Astrocyte (in vitro differentiated cells and primary cell): ENCODE measurements at regions not wholly inside any gene's neighbourhood (a gene's known extent, or its start where the extent isn't known, plus 50 kb on each side); places are given as distances from the start of the nearest gene placed in this dataset.

Source experiments
- DNase-seq: peaks from one replicate; pipeline ENCODE4 v3.0.0-alpha.2; 2010; ENCODE audit warnings: low read depth
- FAIRE-seq: peaks from 2 replicates; lab custom pipeline; 2011; peaks lifted over from hg19 to GRCh38; lab: Jason Lieb, UNC
- H2AFZ ChIP-seq: 2 replicates; pipeline ENCODE4 v1.6.0; 2012; ENCODE audit warnings: low read depth, low read length, inconsistent platforms
- H3K27ac ChIP-seq: 2 replicates; pipeline ENCODE4 v1.5.1; 2011; ENCODE audit warnings: low read depth, low read length, inconsistent platforms
- H3K27me3 ChIP-seq: 2 replicates; pipeline ENCODE4 v1.6.0; 2011; ENCODE audit warnings: low read length, inconsistent platforms; ENCODE audit not compliant: insufficient read depth
- H3K36me3 ChIP-seq: 2 replicates; pipeline ENCODE4 v1.5.1; 2011; ENCODE audit warnings: low read length, inconsistent platforms; ENCODE audit not compliant: insufficient read depth
- H3K4me1 ChIP-seq: 2 replicates; pipeline ENCODE4 v1.5.1; 2011; ENCODE audit warnings: low read length, inconsistent platforms; ENCODE audit not compliant: insufficient read depth
- H3K4me2 ChIP-seq: 2 replicates; pipeline ENCODE4 v1.6.0; 2012; ENCODE audit warnings: low read length, inconsistent platforms
- H3K4me3 ChIP-seq: 2 replicates; pipeline ENCODE4 v1.5.1; 2011; ENCODE audit warnings: low read depth, mild to moderate bottlenecking, low read length, inconsistent platforms; ENCODE audit not compliant: insufficient read depth
- H3K79me2 ChIP-seq: 2 replicates; pipeline ENCODE4 v1.6.0; 2012; ENCODE audit warnings: mild to moderate bottlenecking, low read length, inconsistent platforms; ENCODE audit not compliant: insufficient read depth
- H3K9ac ChIP-seq: 2 replicates; pipeline ENCODE4 v1.6.0; 2012; ENCODE audit warnings: mild to moderate bottlenecking, low read length, inconsistent platforms
- H3K9me3 ChIP-seq: 2 replicates; pipeline ENCODE4 v1.5.1; 2012; ENCODE audit warnings: low read depth, mild to moderate bottlenecking, low read length, inconsistent platforms; ENCODE audit not compliant: insufficient read depth
- H4K20me1 ChIP-seq: 2 replicates; pipeline ENCODE4 v1.6.0; 2012; ENCODE audit warnings: low read length, inconsistent platforms; ENCODE audit not compliant: insufficient read depth
- H3K27ac Mint-ChIP-seq: one replicate; pipeline ENCODE4 v1.8.0; 2021; ENCODE audit warnings: mild to moderate bottlenecking, mixed read lengths; ENCODE audit not compliant: unreplicated experiment
- H3K27me3 Mint-ChIP-seq: one replicate; pipeline ENCODE4 v1.8.0; 2021; ENCODE audit warnings: low read depth, mixed read lengths; ENCODE audit not compliant: unreplicated experiment
- H3K36me3 Mint-ChIP-seq: one replicate; pipeline ENCODE4 v1.8.0; 2021; ENCODE audit warnings: low read depth, mixed read lengths; ENCODE audit not compliant: unreplicated experiment
- H3K4me1 Mint-ChIP-seq: one replicate; pipeline ENCODE4 v1.8.0; 2021; ENCODE audit warnings: low read depth, mixed read lengths; ENCODE audit not compliant: unreplicated experiment
- H3K4me3 Mint-ChIP-seq: one replicate; pipeline ENCODE4 v1.8.0; 2021; ENCODE audit warnings: mild to moderate bottlenecking, moderate library complexity, mixed read lengths; ENCODE audit not compliant: unreplicated experiment
- H3K9me3 Mint-ChIP-seq: one replicate; pipeline ENCODE4 v1.8.0; 2021; ENCODE audit warnings: mild to moderate bottlenecking, mixed read lengths; ENCODE audit not compliant: unreplicated experiment
- CTCF ChIP-seq: IDR thresholded peaks from 2 replicates; pipeline ENCODE4 v1.5.1; 2011; ENCODE audit warnings: low read depth, mild to moderate bottlenecking, inconsistent platforms, low read length, moderate library complexity; ENCODE audit not compliant: insufficient read depth
- EZH2 ChIP-seq: IDR thresholded peaks from 2 replicates; pipeline ENCODE4 v1.6.1; 2012; ENCODE audit warnings: mild to moderate bottlenecking, low read length, inconsistent platforms; ENCODE audit not compliant: insufficient read depth

DNA sequence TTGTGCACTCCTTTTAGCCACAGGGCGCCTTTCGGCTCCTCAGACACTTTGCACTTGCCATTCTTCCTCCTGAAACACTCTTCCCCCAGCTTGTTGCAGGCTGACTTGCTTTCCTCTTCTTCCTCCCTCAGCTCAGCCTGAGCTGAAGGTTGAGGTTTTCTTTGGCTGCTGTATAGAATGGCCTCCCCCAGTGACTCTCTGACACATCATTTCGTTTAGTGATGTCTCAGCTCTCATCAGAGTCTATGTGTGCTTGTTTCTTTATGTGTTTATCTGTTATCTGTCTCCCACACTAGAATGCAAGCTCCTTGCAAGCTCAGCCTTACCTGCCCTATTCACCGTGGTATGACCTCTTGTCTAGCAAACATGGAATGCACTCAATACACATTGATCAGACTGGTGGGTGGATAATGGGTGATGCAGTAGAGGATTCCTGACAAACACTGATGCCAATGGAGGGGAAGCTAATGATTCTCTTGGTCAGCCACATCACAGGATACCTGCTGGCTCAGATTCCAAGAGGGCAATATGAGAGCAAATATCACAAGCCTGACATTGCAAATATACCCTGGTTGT lies 112.9 kb upstream of the STC2 start:
- Mint-ChIP-seq H3K4me1 (peaks cover 6% of the 10 kb centered on the region), H3K9me3 (peaks cover 2% of the 10 kb centered on the region), H3K27me3 (peaks cover 2% of the 10 kb centered on the region), H3K27ac (no peak overlapping the region), H3K36me3 (no peaks in the 10 kb centered on the region), H3K4me3 (no peak overlapping the region)
- DNase-seq (no peak), FAIRE-seq (no peak)
- Histone ChIP-seq H3K9ac (no peak overlapping the region), H2AFZ (no peak overlapping the region), H3K4me2 (no peak overlapping the region), H3K4me1 (no peaks in the 10 kb centered on the region), H3K9me3 (no peaks in the 10 kb centered on the region), H3K79me2 (no peaks in the 10 kb centered on the region), H4K20me1 (no peaks in the 10 kb centered on the region), H3K27me3 (no peaks in the 10 kb centered on the region), H3K27ac (no peak overlapping the region), H3K4me3 (no peak overlapping the region), H3K36me3 (no peaks in the 10 kb centered on the region)
- TF ChIP-seq CTCF (no peak), EZH2 (no peak)

- Histone ChIP-seq H3K27ac (no peak overlapping the region), H2AFZ (no peak overlapping the region), H3K9ac (no peak overlapping the region), H3K4me1 (no peaks in the 10 kb centered on the region), H3K9me3 (no peaks in the 10 kb centered on the region), H4K20me1 (no peaks in the 10 kb centered on the region), H3K79me2 (no peaks in the 10 kb centered on the region), H3K27me3 (no peaks in the 10 kb centered on the region), H3K4me2 (no peak overlapping the region), H3K36me3 (no peaks in the 10 kb centered on the region), H3K4me3 (no peak overlapping the region)
- H3K4me3 Mint-ChIP-seq = no peak overlapping the region
- DNase-seq = no peak
- H3K27me3 Mint-ChIP-seq = peaks cover 8% of the 10 kb centered on the region
- no peak overlapping the region for H3K27ac Mint-ChIP-seq
- no peaks in the 10 kb centered on the region for H3K36me3 Mint-ChIP-seq
- no peak for FAIRE-seq
- H3K9me3 Mint-ChIP-seq = peaks cover 8% of the 10 kb centered on the region
- TF ChIP-seq EZH2 (no peak), CTCF (no peak)
- H3K4me1 Mint-ChIP-seq = peaks cover 6% of the 10 kb centered on the region
Measured at GRCh38 chr5:173438951-173439350, 110.7 kb upstream of the STC2 start.

DNA sequence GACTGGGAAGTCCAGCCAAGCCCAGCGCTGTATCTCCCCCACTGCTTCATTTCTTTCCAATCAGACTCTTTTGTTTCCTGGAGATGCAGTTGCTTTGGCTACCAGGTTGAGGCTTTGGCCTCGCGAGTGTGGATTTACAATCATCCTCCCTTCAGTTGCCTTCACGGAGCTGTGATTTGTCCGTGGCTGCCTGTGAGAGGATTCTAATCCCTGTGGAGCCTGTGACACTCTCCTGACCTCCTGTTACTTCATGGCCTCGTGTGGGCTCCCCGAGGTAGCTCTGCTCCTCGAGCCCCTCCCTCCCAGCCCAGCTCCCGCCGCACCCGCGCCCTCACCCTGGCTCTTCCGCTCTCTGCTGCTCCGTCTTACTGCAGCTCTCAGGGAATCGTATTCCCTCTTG lies 107.2 kb upstream of the STC2 start:
- H3K36me3 ChIP-seq = no peaks in the 10 kb centered on the region
- no peak overlapping the region for H3K9ac ChIP-seq
- peaks cover 13% of the 10 kb centered on the region for H3K9me3 Mint-ChIP-seq
- peaks cover 3% of the 10 kb centered on the region for H3K36me3 Mint-ChIP-seq
- peak overlapping the region; percentile 60 for H2AFZ ChIP-seq
- H3K4me3 ChIP-seq = no peak overlapping the region
- no peak overlapping the region for H3K27ac ChIP-seq
- no peaks in the 10 kb centered on the region for H3K27me3 ChIP-seq
- peak overlapping the region; percentile 60 for H3K4me2 ChIP-seq
- H3K9me3 ChIP-seq = no peaks in the 10 kb centered on the region
- FAIRE-seq (no peak), DNase-seq (no peak)
- TF ChIP-seq EZH2 (no peak), CTCF (no peak)
- H3K27me3 Mint-ChIP-seq = peaks cover 19% of the 10 kb centered on the region
- no peak overlapping the region for H3K27ac Mint-ChIP-seq
- H3K4me1 Mint-ChIP-seq = no peaks in the 10 kb centered on the region
- H3K4me1 ChIP-seq = no peaks in the 10 kb centered on the region
- H3K4me3 Mint-ChIP-seq = no peak overlapping the region
- H4K20me1 ChIP-seq = no peaks in the 10 kb centered on the region
- no peaks in the 10 kb centered on the region for H3K79me2 ChIP-seq
